Transverse colon (tissue), 4 donors: ENCODE measurements at regions not wholly inside any gene's neighbourhood (a gene's known extent, or its start where the extent isn't known, plus 50 kb on each side); places are given as distances from the start of the nearest gene placed in this dataset.

Source experiments
- DNase-seq: peaks from one replicate; pipeline ENCODE4 v3.0.0-alpha.2; 2019
- H3K27ac ChIP-seq, 4 donors: fragments of 200-600 bp; sonication (generic); 2 replicates each; pipeline ENCODE4 v1.5.1; 2016 to 2018; ENCODE audit warnings: inconsistent platforms in 4 of 4
- H3K27me3 ChIP-seq: fragments of 200-600 bp; sonication (generic); 2 replicates; pipeline ENCODE4 v1.5.1; 2017; ENCODE audit warnings: inconsistent platforms
- H3K36me3 ChIP-seq, 4 donors: fragments of 200-600 bp; sonication (generic); 2 replicates each; pipeline ENCODE4 v1.5.1; 2017 to 2019; ENCODE audit warnings: inconsistent platforms in 4 of 4
- H3K4me1 ChIP-seq, 4 donors: fragments of 200-600 bp; sonication (generic); 2 replicates each; pipeline ENCODE4 v1.5.1; 2017 to 2020; ENCODE audit warnings: inconsistent platforms in 4 of 4
- H3K4me3 ChIP-seq, 4 donors: fragments of 200-600 bp; sonication (generic); 1 replicate in 1 of 4; 2 replicates in 3 of 4; pipeline versions ENCODE4 v1.5.1 to v1.6.1; 2017 to 2019; ENCODE audit warnings: inconsistent platforms in 4 of 4
- H3K9me3 ChIP-seq, 2 donors: fragments of 200-600 bp; sonication (generic); 2 replicates each; pipeline ENCODE4 v1.5.1; 2017 to 2019; ENCODE audit warnings: inconsistent platforms in 2 of 2
- EP300 ChIP-seq: sonication (generic); formaldehyde crosslinking; IDR thresholded peaks from one replicate; pipeline ENCODE4 v1.6.1; 2017; ENCODE audit warnings: antibody characterized with exemption, low read depth
- POLR2A ChIP-seq: fragments of 450-650 bp; IDR thresholded peaks from one replicate; pipeline ENCODE4 v1.6.1; 2016; ENCODE audit warnings: antibody characterized with exemption, mild to moderate bottlenecking, moderate library complexity
- POLR2AphosphoS5 ChIP-seq, 3 donors: sonication (generic); formaldehyde crosslinking; IDR thresholded peaks; one replicate each; pipeline ENCODE4 v1.6.1; 2016; ENCODE audit warnings: antibody characterized with exemption in 3 of 3
- WGBS, 2 donors: methylation state at CpG; one replicate each; pipeline ENCODE4 v1.1.5; 2018; ENCODE audit warnings: low coverage in 1 of 2; 5-methylcytosine and 5-hydroxymethylcytosine counted together
- in situ Hi-C, 4 donors: fragments of 200-750 bp; cut with MboI; loops; one replicate each; pipeline versions ENCODE4 v1.15.0 to v1.15.1; 2017; ENCODE audit warnings: low sequenced_read_pairs in 3 of 4, low pct_ligation_motif_present in 1 of 4, low pct_unique_long_range_greater_than_20kb in 1 of 4
- intact Hi-C: fragments of 100-400 bp; cut with DNase I; formaldehyde crosslinking; loops from one replicate; pipeline ENCODE4 v1.15.1; 2023; ENCODE audit warnings: low total_unique reads
- TF ChIP-seq, protein P1 (sequence below), 5 experiments: fragments of 200-600 bp in 3 of 5; fragments of 450-650 bp in 2 of 5; sonication (generic) in 3 of 5; IDR thresholded peaks; 1 replicate in 2 of 5; 2 replicates in 3 of 5; pipeline ENCODE4 v1.5.1; 2016 to 2017; ENCODE audit warnings: antibody characterized with exemption in 5 of 5, inconsistent platforms in 3 of 5, mild to moderate bottlenecking in 2 of 5, moderate library complexity in 1 of 5

DNA sequence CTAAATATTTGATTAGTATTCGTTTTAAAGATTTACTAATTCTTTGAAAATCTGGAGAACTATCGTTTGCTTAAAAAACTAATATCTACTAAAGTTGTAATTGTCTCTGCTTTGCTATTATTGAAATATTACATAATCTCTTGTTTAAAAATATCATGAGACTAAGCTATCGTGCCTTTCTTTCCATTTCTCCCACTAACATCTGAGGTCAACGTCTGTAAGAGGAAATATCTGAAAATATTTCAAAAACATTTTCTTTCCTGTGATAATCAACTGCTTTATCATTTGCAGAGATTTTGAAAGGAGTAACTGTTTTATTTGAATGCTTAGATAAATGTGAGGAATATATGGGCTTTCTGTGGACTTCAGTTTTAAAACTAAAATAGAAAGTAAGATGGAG is 694.1 kb downstream of the USP25 start:
- Histone ChIP-seq H3K4me1 (peaks cover 0 to 6% (median 0%) of the 10 kb centered on the region in 4 donors), H3K27me3 (no peaks in the 10 kb centered on the region), H3K27ac (peak overlapping the region in 2 of 4 donors; percentile 15 to 36), H3K36me3 (no peaks in the 10 kb centered on the region), H3K4me3 (peak overlapping the region in 1 of 4 donors; percentile 9), H3K9me3 (no peaks in the 10 kb centered on the region)
- WGBS, 2 donors = 38 to 44% methylated on average over 4 of the region's 4 CpGs
- no peak for TF ChIP-seq EP300
- no peak for TF ChIP-seq POLR2A
- TF ChIP-seq POLR2AphosphoS5 (IDR thresholded peaks at IDR 0.05) = no peak
- TF ChIP-seq, protein P1, sequence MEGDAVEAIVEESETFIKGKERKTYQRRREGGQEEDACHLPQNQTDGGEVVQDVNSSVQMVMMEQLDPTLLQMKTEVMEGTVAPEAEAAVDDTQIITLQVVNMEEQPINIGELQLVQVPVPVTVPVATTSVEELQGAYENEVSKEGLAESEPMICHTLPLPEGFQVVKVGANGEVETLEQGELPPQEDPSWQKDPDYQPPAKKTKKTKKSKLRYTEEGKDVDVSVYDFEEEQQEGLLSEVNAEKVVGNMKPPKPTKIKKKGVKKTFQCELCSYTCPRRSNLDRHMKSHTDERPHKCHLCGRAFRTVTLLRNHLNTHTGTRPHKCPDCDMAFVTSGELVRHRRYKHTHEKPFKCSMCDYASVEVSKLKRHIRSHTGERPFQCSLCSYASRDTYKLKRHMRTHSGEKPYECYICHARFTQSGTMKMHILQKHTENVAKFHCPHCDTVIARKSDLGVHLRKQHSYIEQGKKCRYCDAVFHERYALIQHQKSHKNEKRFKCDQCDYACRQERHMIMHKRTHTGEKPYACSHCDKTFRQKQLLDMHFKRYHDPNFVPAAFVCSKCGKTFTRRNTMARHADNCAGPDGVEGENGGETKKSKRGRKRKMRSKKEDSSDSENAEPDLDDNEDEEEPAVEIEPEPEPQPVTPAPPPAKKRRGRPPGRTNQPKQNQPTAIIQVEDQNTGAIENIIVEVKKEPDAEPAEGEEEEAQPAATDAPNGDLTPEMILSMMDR (IDR thresholded peaks at IDR 0.05) = no peak
- intact Hi-C loops = no loop called here
- DNase-seq = no peak
- in situ Hi-C loops = no loop called here

DNA sequence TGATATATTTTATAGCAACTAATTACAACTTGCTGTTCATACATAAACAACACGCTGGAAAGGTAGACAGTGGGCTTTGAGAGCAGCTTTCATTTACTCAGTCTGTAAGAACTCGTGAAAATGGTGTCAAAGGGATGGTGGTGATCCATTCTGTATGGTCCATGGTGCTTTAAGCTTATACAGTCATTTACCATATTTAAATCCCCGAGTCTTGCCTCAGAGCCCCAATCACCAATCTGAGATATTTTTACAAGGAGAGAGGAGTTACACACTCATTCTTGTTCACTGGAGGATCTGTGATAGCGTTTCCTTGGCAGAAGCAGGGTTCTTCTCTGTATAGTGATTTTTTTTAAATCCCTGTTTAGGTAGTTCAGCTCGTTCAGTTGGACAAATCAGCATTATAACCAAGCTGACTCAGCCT is 694.6 kb downstream of the USP25 start:
- no peak for TF ChIP-seq EP300
- TF ChIP-seq POLR2AphosphoS5 (IDR thresholded peaks at IDR 0.05) = no peak
- no peak for TF ChIP-seq POLR2A
- TF ChIP-seq, protein P1 (IDR thresholded peaks at IDR 0.05) = no peak
- H3K4me3 ChIP-seq = peak overlapping the region in 2 of 4 donors; percentile 5 to 9
- no peaks in the 10 kb centered on the region for H3K9me3 ChIP-seq
- H3K27me3 ChIP-seq = no peaks in the 10 kb centered on the region
- H3K27ac ChIP-seq = peak overlapping the region in 3 of 4 donors; percentile 15 to 36 (median 31)
- peaks cover 0 to 2% (median 0%) of the 10 kb centered on the region in 4 donors for H3K4me1 ChIP-seq
- no peaks in the 10 kb centered on the region for H3K36me3 ChIP-seq
- in situ Hi-C loops = no loop called here
- DNase-seq = no peak
- WGBS, 2 donors = 36% methylated on average over 5 of the region's 5 CpGs
- intact Hi-C loops = no loop called here

DNA sequence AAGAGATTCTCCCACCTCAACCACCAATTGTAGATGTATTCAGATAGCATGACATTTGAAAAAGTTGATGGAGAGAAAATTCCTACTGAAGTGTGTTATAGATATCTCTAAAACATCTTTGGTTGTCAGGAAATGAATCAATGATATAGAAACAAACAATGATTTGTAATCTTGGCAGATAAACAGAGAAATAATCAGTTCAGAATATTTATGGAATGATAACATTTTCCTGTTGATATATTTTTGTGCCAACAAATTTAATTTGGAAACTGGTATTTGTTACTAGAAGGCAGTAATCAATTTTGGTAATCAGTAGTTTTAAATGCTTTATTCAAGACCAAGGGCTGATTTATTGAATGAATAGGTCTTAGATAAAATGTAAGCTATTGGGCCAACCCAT is 695.6 kb downstream of the USP25 start:
- Histone ChIP-seq H3K36me3 (no peaks in the 10 kb centered on the region), H3K4me1 (no peaks in the 10 kb centered on the region), H3K4me3 (no peak overlapping the region), H3K27ac (no peak overlapping the region), H3K27me3 (no peaks in the 10 kb centered on the region), H3K9me3 (no peaks in the 10 kb centered on the region)
- TF ChIP-seq, protein P1 (IDR thresholded peaks at IDR 0.05) = no peak
- DNase-seq = no peak
- in situ Hi-C loops (no loop called here), intact Hi-C loops (no loop called here)

DNA sequence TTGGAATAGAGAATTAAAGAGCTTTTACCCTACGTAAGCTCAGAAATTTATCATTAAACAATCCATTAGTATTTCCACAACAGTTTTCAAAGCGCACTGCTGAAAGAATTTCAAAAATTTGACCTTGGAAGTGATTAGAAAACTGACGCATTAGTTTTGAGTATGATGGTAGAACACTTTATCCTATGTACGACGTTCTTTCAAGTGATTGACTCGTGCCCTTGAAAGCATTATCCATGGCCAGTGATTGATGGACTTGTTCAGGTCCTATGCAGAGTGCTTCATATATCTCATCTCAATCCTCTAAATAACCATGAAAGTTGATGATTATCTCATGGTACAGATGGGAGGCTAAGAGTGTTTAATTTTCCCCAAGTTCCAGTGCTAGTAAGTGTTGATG is 697.2 kb downstream of the USP25 start:
- Histone ChIP-seq H3K36me3 (no peaks in the 10 kb centered on the region), H3K9me3 (no peaks in the 10 kb centered on the region), H3K4me3 (no peak overlapping the region), H3K4me1 (no peaks in the 10 kb centered on the region), H3K27me3 (no peaks in the 10 kb centered on the region), H3K27ac (no peak overlapping the region)
- intact Hi-C loops = no loop called here
- WGBS, 2 donors = 71 to 85% methylated on average over 6 of the region's 6 CpGs
- DNase-seq = no peak
- in situ Hi-C loops = no loop called here
- TF ChIP-seq POLR2A (no peak), POLR2AphosphoS5 (IDR thresholded peaks at IDR 0.05) (no peak)

DNA sequence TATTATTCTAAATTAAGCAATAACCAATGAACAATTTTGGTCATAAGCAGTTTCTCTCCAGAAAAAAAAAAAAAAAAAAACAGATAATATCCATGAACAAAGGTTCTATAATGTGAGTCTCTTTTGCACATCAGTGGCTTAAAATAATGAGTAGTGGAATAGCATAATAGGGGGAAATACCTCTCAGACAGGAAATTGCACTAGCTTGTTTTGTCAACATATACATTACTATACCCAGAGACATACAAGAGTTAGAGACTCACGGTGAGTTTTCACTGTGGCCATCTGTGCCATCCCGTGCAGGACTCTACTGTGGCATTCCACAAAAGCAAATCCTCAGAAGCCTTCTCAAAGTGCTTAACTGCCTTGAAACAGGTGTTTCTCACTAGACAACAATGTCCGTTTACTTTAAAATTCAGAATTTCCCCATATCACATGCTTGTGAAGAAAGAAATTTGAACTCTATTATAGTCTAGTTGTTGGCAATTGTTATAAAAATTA is 697.9 kb downstream of the USP25 start:
- H3K9me3 ChIP-seq = no peaks in the 10 kb centered on the region
- TF ChIP-seq POLR2AphosphoS5 (IDR thresholded peaks at IDR 0.05) (no peak), POLR2A (no peak)
- TF ChIP-seq, protein P1 (IDR thresholded peaks at IDR 0.05) = no peak
- in situ Hi-C loops (no loop called here), intact Hi-C loops (no loop called here)
- no peaks in the 10 kb centered on the region for H3K4me1 ChIP-seq
- no peak overlapping the region for H3K27ac ChIP-seq
- H3K27me3 ChIP-seq = no peaks in the 10 kb centered on the region
- H3K36me3 ChIP-seq = no peaks in the 10 kb centered on the region
- DNase-seq = no peak
- H3K4me3 ChIP-seq = no peak overlapping the region
- 78 to 87% methylated on average over 3 of the region's 3 CpGs for WGBS, 2 donors
